ENCODE measurements at regions not wholly inside any gene's neighbourhood (a gene's known extent, or its start where the extent isn't known, plus 50 kb on each side); places are given as distances from the start of the nearest gene placed in this dataset.

DNA sequence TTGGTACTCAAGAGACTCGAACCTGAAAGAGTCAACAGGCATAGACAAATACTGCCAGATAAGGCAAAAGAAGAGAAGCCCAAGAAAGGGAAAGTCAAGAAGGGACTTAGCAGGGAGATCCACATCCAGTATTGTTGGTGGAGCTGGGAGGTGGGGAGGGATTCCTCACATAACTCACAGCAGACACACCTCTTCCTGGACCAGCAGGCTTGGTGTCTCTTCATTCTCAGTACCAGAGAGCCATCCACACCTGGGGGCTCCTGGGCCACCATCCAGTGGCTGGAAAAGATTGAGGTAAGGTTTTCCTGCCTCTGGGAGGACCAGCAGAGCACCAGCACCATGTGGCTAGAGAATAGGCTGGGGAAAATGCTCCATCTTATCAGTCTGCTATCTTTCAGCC lies 161.6 kb upstream of the SESN3 start:
- TF ChIP-seq, protein P1, sequence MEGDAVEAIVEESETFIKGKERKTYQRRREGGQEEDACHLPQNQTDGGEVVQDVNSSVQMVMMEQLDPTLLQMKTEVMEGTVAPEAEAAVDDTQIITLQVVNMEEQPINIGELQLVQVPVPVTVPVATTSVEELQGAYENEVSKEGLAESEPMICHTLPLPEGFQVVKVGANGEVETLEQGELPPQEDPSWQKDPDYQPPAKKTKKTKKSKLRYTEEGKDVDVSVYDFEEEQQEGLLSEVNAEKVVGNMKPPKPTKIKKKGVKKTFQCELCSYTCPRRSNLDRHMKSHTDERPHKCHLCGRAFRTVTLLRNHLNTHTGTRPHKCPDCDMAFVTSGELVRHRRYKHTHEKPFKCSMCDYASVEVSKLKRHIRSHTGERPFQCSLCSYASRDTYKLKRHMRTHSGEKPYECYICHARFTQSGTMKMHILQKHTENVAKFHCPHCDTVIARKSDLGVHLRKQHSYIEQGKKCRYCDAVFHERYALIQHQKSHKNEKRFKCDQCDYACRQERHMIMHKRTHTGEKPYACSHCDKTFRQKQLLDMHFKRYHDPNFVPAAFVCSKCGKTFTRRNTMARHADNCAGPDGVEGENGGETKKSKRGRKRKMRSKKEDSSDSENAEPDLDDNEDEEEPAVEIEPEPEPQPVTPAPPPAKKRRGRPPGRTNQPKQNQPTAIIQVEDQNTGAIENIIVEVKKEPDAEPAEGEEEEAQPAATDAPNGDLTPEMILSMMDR (IDR thresholded peaks at IDR 0.05), result no peak
- H3K4me1 Mint-ChIP-seq (ENCODE audit: low read depth), result peaks cover 4% of the 10 kb centered on the region
- peaks cover 5% of the 10 kb centered on the region for H3K36me3 Mint-ChIP-seq (ENCODE audit: low read depth)
- no peaks in the 10 kb centered on the region for H3K27me3 Mint-ChIP-seq (ENCODE audit: low read depth)
- no peak for DNase-seq (ENCODE audit: low spot score)
- peaks cover 22% of the 10 kb centered on the region for H3K9me3 Mint-ChIP-seq (ENCODE audit: low read depth)
- H3K27ac Mint-ChIP-seq (ENCODE audit: unreplicated experiment), result no peak overlapping the region
- H3K4me3 Mint-ChIP-seq (ENCODE audit: unreplicated experiment), result no peak overlapping the region

DNA sequence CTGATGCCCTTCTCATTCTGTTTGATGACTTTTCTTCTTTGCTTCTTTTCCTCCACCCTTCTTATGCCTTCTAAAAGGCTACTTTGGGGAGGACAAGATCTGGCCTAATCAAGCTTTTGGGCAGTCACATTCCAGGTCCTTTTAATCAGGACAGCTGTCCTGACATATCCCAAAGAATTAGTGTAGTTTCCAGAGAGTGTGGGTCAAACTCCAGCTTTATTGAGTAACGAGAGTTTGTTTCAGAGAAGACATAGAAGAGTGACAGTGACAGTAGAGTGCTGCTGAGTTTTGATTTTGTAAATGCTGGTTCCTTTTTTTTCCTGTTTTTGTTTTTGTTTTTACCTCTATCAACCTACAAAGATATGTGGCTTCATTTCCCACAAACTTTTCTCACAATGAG lies 158.4 kb upstream of the SESN3 start:
- peaks cover 4% of the 10 kb centered on the region for H3K4me1 Mint-ChIP-seq (ENCODE audit: low read depth)
- H3K27ac Mint-ChIP-seq (ENCODE audit: unreplicated experiment), result no peak overlapping the region
- no peaks in the 10 kb centered on the region for H3K27me3 Mint-ChIP-seq (ENCODE audit: low read depth)
- H3K4me3 Mint-ChIP-seq (ENCODE audit: unreplicated experiment), result no peak overlapping the region
- TF ChIP-seq, protein P1 (IDR thresholded peaks at IDR 0.05), result no peak
- no peaks in the 10 kb centered on the region for H3K36me3 Mint-ChIP-seq (ENCODE audit: low read depth)
- DNase-seq (ENCODE audit: low spot score), result no peak
- H3K9me3 Mint-ChIP-seq (ENCODE audit: low read depth), result no peaks in the 10 kb centered on the region

DNA sequence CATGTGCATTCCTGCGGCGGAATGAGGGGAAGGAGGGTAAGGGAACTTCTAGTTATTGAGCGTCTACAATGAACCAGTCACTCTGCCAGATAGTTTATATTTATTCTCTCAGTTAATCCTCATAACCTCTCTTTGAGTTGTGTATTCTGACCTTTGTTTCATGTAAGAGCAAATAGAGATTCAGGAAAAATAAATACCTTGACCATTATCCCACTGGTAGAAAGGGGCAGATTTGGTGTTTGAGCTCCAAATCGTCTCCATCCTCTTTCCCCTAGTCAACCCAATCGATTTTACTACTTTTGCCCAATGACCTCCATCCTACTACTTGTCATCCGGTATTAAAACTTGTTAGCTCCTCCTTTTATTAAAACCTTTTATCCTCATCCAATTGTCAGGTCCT lies 157.1 kb upstream of the SESN3 start:
- no peaks in the 10 kb centered on the region for H3K9me3 Mint-ChIP-seq (ENCODE audit: low read depth)
- H3K4me1 Mint-ChIP-seq (ENCODE audit: low read depth), result peaks cover 4% of the 10 kb centered on the region
- TF ChIP-seq, protein P1 (IDR thresholded peaks at IDR 0.05), result no peak
- H3K36me3 Mint-ChIP-seq (ENCODE audit: low read depth), result no peaks in the 10 kb centered on the region
- H3K27me3 Mint-ChIP-seq (ENCODE audit: low read depth), result no peaks in the 10 kb centered on the region
- H3K27ac Mint-ChIP-seq (ENCODE audit: unreplicated experiment), result no peak overlapping the region
- no peak for DNase-seq (ENCODE audit: low spot score)
- H3K4me3 Mint-ChIP-seq (ENCODE audit: unreplicated experiment), result no peak overlapping the region

DNA sequence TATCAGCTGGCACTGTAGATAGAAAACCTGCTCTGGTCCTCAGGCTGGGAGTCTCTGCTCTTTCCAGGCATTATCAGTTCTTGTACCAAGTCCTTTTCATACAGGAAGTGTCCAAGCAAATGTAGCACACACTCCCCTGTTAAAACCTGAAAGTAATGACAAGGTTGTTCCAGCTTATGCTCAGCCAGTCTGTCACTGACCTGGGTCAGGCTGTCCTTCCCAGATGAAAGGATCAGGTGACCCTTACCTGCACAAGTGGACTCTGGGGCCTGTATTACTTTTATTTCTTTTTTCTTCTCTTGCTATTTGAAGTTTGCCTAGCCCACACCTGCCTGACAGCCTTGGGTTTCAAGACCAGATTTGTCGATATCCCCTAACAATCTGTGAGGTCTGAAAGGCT lies 156.3 kb upstream of the SESN3 start:
- no peak for DNase-seq (ENCODE audit: low spot score)
- H3K27me3 Mint-ChIP-seq (ENCODE audit: low read depth), result peaks cover under 1% of the 10 kb centered on the region
- H3K27ac Mint-ChIP-seq (ENCODE audit: unreplicated experiment), result no peak overlapping the region
- peaks cover 4% of the 10 kb centered on the region for H3K4me1 Mint-ChIP-seq (ENCODE audit: low read depth)
- TF ChIP-seq, protein P1 (IDR thresholded peaks at IDR 0.05), result no peak
- no peaks in the 10 kb centered on the region for H3K9me3 Mint-ChIP-seq (ENCODE audit: low read depth)
- H3K36me3 Mint-ChIP-seq (ENCODE audit: low read depth), result no peaks in the 10 kb centered on the region
- no peak overlapping the region for H3K4me3 Mint-ChIP-seq (ENCODE audit: unreplicated experiment)

DNA sequence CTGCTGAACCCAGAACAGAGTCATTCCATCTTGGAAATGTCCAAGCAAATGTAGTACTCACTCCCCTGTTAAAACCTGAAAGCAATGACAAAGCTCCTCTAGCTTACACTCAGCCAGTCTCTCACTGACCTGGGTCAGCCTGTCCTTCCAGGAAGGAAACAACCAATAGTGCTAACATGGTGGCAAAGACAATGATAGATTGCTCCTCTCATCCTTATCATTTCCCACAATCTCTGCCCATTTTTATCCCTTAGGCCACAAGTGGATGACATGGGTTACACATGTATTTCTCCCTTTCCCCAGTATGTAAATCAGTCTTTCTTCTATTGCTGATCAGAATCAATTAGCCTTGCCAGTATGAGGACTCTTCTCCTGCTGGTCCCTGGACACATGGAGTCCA lies 154.6 kb upstream of the SESN3 start:
- H3K36me3 Mint-ChIP-seq (ENCODE audit: low read depth), result no peaks in the 10 kb centered on the region
- no peaks in the 10 kb centered on the region for H3K4me1 Mint-ChIP-seq (ENCODE audit: low read depth)
- no peaks in the 10 kb centered on the region for H3K9me3 Mint-ChIP-seq (ENCODE audit: low read depth)
- H3K27me3 Mint-ChIP-seq (ENCODE audit: low read depth), result peaks cover 3% of the 10 kb centered on the region
- TF ChIP-seq, protein P1 (IDR thresholded peaks at IDR 0.05), result no peak
- DNase-seq (ENCODE audit: low spot score), result no peak
- no peak overlapping the region for H3K27ac Mint-ChIP-seq (ENCODE audit: unreplicated experiment)
- H3K4me3 Mint-ChIP-seq (ENCODE audit: unreplicated experiment), result no peak overlapping the region

All from chondrocyte (in vitro differentiated cells).